Nephron (organoid): ENCODE measurements at regions not wholly inside any gene's neighbourhood (a gene's known extent, or its start where the extent isn't known, plus 50 kb on each side); places are given as distances from the start of the nearest gene placed in this dataset.

Experiments
- H3K27ac Mint-ChIP-seq, 3 experiments: 2 replicates each; pipeline ENCODE4 v1.8.0; 2020; ENCODE audit warnings: mixed read lengths in 3 of 3, mild to moderate bottlenecking in 2 of 3, moderate library complexity in 1 of 3
- H3K27me3 Mint-ChIP-seq: 2 replicates; pipeline ENCODE4 v1.8.0; 2021; ENCODE audit warnings: low read depth, mild to moderate bottlenecking, moderate library complexity, mixed read lengths
- H3K36me3 Mint-ChIP-seq: 2 replicates; pipeline ENCODE4 v1.8.0; 2020; ENCODE audit warnings: low read depth, mixed read lengths
- H3K4me1 Mint-ChIP-seq: 2 replicates; pipeline ENCODE4 v1.8.0; 2020; ENCODE audit warnings: mixed read lengths
- H3K4me3 Mint-ChIP-seq, 3 experiments: 2 replicates each; pipeline ENCODE4 v1.8.0; 2020; ENCODE audit warnings: mild to moderate bottlenecking in 3 of 3, mixed read lengths in 3 of 3, moderate library complexity in 2 of 3
- H3K9me3 Mint-ChIP-seq: 2 replicates; pipeline ENCODE4 v1.8.0; 2020; ENCODE audit warnings: mixed read lengths
- TF ChIP-seq, protein P1 (sequence below), 3 experiments: fragments of 200-600 bp; sonication (generic); IDR thresholded peaks; one replicate each; pipeline ENCODE4 v1.5.0; 2021; ENCODE audit warnings: antibody characterized with exemption in 3 of 3; ENCODE audit not compliant: unreplicated experiment in 3 of 3

DNA sequence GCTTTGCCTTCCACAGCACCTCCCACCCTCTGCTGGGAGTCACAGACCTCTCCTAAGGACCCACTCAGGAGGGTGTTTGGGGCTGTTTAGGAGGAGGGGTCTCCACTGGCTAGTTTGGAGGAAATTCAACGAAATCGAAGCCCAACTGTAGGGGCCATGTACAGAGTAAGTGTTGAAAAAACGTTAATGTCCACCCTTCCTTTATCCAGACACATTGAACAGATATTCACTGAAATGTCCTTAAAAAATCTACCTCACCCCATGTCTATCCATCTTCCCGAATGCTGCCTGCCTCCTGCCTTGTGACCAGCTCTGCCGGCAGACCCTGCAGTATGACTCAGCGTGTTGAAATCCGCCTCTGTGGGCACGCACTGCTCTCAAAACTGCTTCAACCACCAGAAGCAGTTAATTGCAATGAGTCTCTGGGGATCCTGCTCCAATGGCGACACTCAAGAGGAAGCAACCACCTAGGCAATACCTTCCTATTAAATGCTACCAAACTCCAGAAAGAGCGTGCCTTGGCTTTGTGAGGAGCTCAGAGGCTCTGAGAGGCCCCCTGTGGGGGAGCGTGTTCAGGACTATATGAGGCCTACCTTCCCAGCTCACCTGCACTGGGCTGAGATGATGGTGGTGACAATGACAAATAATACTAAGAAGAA is 61.4 kb upstream of the RTN4 start:
- no peaks in the 10 kb centered on the region for H3K36me3 Mint-ChIP-seq
- TF ChIP-seq, protein P1, sequence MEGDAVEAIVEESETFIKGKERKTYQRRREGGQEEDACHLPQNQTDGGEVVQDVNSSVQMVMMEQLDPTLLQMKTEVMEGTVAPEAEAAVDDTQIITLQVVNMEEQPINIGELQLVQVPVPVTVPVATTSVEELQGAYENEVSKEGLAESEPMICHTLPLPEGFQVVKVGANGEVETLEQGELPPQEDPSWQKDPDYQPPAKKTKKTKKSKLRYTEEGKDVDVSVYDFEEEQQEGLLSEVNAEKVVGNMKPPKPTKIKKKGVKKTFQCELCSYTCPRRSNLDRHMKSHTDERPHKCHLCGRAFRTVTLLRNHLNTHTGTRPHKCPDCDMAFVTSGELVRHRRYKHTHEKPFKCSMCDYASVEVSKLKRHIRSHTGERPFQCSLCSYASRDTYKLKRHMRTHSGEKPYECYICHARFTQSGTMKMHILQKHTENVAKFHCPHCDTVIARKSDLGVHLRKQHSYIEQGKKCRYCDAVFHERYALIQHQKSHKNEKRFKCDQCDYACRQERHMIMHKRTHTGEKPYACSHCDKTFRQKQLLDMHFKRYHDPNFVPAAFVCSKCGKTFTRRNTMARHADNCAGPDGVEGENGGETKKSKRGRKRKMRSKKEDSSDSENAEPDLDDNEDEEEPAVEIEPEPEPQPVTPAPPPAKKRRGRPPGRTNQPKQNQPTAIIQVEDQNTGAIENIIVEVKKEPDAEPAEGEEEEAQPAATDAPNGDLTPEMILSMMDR (IDR thresholded peaks at IDR 0.05; ENCODE audit: unreplicated experiment in 3 of 3) = no peak
- H3K9me3 Mint-ChIP-seq = no peaks in the 10 kb centered on the region
- peak overlapping the region in 1 of 3 experiments; percentile 63 for H3K4me3 Mint-ChIP-seq
- H3K27me3 Mint-ChIP-seq = no peaks in the 10 kb centered on the region
- H3K27ac Mint-ChIP-seq = peak overlapping the region; percentile 76 to 85 (median 78)
- H3K4me1 Mint-ChIP-seq = peaks cover 72% of the 10 kb centered on the region

DNA sequence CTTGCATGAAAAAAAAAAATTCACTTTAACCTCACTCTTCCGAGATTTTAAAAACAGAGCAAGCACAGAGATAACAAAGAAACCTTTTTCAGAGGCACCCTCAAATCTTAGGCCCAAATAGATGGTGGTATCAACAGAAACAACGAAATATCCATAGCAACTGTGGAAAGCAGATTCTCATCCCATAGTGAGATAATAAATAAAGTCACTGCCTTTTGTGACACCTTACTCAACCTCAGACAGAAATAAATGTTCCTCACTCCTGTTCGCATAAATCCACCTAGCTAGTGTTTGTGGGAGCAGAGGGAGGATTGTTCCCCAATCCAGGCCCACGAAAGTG is 60.9 kb upstream of the RTN4 start:
- Mint-ChIP-seq H3K27ac (peak overlapping the region; percentile 76 to 85 (median 78)), H3K36me3 (no peaks in the 10 kb centered on the region), H3K27me3 (no peaks in the 10 kb centered on the region), H3K9me3 (no peaks in the 10 kb centered on the region), H3K4me3 (no peak overlapping the region), H3K4me1 (peaks cover 72% of the 10 kb centered on the region)
- TF ChIP-seq, protein P1 (IDR thresholded peaks at IDR 0.05; ENCODE audit: unreplicated experiment in 3 of 3) = no peak

DNA sequence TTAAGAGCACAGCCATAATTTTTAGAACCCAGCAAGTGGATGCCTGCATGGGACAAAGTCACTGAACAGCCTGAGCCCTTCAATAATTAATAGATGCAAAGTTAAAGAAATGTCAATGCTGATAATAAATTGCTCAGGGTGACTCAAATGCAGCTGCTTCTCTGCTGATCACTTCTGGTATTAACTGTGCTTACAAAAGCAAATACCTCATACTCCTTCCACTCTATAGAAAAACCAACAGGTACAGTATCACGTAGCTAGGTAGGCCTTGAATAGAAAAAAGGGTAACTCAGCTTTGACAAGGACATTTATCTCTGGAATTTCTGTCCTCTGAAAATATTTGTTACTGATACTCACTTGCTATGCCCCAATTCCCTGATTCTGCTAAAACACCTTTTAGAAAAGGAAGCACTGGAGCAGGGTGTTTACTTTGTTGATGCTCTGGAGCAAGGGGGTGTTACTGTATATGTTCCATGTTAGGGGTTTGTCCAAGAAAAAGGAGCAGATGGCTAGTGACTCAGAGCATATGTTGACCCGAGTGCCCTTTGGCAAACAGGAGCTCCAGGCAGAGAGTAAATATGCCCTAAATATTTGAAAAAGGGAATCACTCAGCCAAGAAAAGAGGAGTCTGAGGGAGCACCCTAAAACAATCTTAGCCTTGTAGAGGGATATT is 59.1 kb upstream of the RTN4 start:
- no peaks in the 10 kb centered on the region for H3K36me3 Mint-ChIP-seq
- TF ChIP-seq, protein P1 (IDR thresholded peaks at IDR 0.05; ENCODE audit: unreplicated experiment in 3 of 3) = no peak
- peak overlapping the region; percentile 72 to 88 (median 74) for H3K27ac Mint-ChIP-seq
- no peaks in the 10 kb centered on the region for H3K9me3 Mint-ChIP-seq
- no peak overlapping the region for H3K4me3 Mint-ChIP-seq
- H3K27me3 Mint-ChIP-seq = no peaks in the 10 kb centered on the region
- peaks cover 62% of the 10 kb centered on the region for H3K4me1 Mint-ChIP-seq

DNA sequence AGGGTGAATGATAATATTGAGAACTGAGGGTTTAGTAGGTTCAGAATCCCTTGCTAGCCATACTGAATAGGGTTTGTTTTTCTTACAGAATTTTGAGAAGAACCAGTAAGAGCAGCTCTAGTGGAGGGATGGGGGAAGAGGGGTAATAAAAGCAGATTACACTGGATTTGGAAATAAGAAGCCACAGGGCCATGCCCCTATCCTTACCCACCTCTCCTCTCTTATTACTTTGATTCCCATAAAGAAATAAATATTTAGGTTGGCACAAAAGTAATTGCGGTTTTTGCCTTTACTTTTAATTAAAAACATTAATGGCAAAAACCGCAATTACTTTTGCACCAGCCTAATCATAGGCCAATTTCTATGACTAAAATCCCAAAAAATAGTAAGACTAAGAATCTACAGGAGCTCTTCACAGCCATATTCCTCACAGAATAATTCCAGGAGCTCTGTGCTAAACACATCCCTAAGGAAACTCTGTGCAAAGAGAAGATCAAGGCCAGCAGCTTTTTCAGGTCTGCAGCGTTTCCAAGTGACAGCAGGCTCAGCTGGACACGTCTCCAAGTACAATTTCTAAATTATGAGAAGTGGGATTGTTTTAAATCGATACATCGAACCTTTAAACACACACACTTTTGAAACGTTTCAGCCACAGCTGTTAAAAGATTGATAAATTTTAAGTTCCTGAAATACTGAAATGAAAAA is 58.4 kb upstream of the RTN4 start:
- Mint-ChIP-seq H3K4me1 (peaks cover 56% of the 10 kb centered on the region), H3K27ac (no peak overlapping the region), H3K36me3 (no peaks in the 10 kb centered on the region), H3K9me3 (no peaks in the 10 kb centered on the region), H3K27me3 (no peaks in the 10 kb centered on the region), H3K4me3 (no peak overlapping the region)
- TF ChIP-seq, protein P1 (IDR thresholded peaks at IDR 0.05; ENCODE audit: unreplicated experiment in 3 of 3) = no peak

DNA sequence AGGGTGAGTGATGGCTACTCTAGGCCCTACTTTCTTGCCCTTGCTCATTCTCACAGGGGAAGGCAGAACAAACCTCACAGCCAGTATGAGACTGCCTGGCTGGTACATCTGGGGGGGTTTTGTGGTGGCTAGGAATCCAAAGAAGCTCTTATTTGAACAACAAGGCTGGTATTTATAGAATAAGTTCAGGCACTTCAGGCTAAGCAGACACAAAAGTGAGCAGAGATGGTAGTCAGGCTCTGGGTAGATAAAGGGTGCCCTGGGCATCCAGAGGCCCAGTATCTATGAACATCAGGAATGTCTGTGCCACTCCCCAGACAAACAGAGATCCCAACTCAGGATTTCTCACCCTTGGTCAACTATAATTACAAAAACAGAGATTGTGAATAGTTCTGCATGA is 57.2 kb upstream of the RTN4 start:
- no peak overlapping the region for H3K4me3 Mint-ChIP-seq

More for the DNA sequence above, 57.2 kb upstream of the RTN4 start:
- Mint-ChIP-seq H3K9me3 (no peaks in the 10 kb centered on the region), H3K27me3 (no peaks in the 10 kb centered on the region), H3K4me1 (peaks cover 45% of the 10 kb centered on the region), H3K27ac (peak overlapping the region; percentile 42 to 70 (median 58)), H3K36me3 (no peaks in the 10 kb centered on the region)
- TF ChIP-seq, protein P1 (IDR thresholded peaks at IDR 0.05; ENCODE audit: unreplicated experiment in 3 of 3) = no peak
